NCI-H1694 treated with DMSO at 0.1 percent for 48 hours (cell line): ENCODE measurements at regions not wholly inside any gene's neighbourhood (a gene's known extent, or its start where the extent isn't known, plus 50 kb on each side); places are given as distances from the start of the nearest gene placed in this dataset.

Experiments
- DNase-seq: peaks from one replicate; lab custom pipeline; 2025; lab: John Stamatoyannopoulos, UW

DNA sequence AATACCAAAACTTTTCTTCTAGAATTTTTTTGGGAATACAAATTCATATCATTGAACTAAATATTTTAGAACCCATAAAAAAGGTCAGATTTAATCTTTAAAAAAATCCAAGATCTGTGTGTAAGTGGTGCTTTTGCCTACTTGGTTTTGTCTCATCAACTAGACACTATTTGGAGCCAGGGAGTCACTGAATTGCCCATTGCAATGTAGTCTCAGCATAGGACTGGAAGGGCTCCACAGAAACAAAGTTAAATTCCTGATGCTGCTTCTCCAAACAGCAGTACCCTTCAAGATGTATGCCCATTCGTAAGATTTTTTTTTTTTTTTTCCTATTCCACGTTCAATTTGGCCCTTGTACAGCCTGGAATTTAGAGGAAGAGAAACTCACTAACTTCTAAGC is 208.0 kb upstream of the MPDZ start:
- DNase-seq: no peak

DNA sequence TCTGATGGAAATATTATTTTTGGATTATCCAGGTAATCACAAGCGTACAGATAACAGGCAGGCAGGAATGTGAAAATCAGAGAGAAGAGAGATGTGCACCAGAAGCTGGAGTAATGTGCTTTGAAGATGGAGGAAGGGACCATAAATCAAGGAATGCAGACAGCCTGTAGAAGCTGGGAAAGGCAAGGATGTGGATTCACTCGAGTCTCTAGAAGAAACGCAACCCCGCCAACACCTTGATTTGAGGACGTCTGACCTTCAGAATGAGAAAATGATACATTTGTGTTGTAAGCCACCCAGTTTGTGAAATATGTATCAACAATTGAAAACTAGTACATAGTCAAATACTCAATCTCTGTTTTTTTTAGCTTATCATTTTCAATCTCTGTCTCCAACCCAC is 207.6 kb upstream of the MPDZ start:
- DNase-seq: no peak

DNA sequence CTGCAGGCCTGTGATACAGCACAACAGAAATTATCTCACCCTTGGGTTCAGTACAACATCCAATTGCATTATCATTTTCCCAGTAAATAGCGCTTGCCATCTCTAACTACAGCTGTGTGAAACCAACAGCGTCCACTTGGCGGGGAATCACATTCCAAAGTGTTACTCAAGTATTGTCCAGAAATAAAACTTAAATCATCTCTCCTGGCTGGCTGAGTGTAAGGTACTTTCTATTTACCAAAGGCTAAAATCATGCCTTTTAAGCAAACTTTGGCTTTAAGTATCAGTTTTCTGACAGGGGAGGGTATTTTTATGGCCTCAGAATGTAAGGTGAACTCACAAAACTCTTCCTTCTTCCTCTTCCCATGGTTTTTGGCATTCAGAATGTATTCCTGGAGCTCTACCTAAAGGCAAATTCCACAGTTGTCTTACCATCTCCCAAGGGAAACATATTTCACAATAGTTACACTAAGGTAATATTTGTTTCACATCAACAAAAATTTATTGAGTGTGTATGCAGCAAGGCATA is 205.6 kb upstream of the MPDZ start:
- DNase-seq: no peak

- no peak for DNase-seq
Measured at GRCh38 chr9:13484186-13484585, 204.7 kb upstream of the MPDZ start.

DNA sequence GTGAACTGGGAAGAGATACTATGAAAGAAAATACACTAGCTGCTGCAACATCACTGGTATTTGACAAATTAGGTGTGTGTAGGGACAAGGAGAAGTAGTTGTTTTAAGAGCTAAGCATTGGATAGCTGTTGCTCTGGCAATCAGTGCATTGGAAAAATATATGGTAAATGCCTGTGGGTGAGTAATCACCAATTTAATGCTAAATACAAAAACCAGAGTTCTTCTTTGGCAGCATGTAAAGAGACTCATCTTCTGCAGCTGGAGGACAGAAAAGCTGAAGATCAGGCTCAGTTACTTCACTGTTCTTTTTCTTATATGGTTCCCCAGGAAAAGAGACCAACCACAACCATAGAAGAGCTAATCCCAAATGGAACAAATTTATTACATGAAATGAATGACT is 201.8 kb upstream of the MPDZ start:
- no peak for DNase-seq

DNA sequence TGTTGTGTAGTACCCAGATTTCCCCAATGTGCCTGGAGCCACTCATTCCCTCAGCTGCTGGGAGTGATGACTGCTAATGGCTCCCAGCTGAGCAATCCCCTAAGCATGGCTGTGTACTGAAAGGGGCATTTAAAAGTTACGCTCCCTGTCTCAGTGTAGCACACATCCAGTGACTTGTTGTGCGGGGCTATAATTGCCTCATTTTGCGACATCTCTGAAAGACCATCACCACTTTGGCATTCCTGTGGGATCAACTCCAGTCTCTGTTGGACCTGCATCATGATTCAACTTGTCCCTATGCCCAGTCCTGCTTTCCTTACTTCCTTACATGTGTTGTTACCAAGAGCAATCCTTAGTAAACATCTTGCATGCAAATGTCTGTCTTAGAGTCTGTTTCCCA is 201.2 kb upstream of the MPDZ start:
- DNase-seq: no peak

DNA sequence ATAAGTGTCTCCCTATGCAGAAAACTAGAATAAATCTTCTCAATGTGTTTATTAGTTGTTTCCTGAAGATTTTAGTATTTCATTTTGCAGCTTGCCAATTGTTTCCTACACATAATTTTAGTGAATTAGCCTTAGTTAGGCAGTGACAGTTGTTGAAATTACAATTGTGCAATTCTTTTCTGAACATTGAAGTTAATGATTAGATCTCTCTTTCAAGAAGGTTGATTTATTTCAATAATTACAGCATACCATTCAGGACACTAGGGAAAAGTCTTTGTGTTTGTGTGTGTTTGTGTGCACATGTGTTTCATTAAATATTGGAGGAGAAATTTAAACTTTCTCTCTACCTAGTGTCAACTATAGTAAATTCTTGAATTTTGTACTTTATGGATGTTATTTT is 199.6 kb upstream of the MPDZ start:
- no peak for DNase-seq

DNA sequence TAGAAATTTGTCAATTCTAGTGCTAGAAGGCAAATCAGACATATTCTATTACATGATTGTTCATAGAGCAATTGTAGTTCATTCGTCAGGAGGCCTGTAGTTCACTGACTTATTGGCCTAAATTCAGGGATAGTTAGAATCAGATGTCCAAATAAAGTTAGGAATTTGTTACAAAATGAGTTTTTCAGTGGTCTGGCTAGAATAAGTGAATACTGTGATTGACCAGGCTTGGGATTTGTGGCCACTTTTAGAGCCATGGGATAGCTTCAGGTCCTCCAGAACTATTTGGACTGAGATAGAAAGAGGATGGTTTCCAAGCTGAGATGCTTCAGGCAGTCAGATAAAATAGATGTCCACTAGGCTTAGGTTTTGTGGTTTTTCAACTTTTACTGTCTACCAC is 199.1 kb upstream of the MPDZ start:
- DNase-seq: no peak

- DNase-seq: no peak
Measured at GRCh38 chr9:13478160-13478559, 198.7 kb upstream of the MPDZ start.

GRCh38 chr9:13470836-13471235 is 191.3 kb upstream of the MPDZ start:
- DNase-seq: no peak

DNA sequence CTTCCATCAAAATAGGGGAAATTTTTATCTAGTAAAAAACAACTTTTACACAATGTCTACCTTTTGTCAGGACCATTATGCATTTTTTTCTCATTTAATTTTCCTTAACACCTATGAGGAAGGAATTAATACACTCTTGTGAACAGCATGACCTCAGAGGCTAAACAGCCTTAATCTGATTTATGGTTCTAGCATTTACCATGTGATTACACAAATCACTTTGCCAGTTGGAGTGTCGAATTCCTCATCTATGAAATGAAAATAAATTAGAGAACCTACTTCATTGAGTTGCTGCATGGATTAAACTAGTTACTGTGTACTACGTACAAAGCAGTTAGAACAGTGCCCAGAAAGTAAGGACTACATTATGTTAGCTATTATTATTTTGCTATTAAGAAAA is 187.7 kb upstream of the MPDZ start:
- DNase-seq: no peak

- DNase-seq: peak; percentile 11
Measured at GRCh38 chr9:13461414-13461991, 182.0 kb upstream of the MPDZ start.

DNA sequence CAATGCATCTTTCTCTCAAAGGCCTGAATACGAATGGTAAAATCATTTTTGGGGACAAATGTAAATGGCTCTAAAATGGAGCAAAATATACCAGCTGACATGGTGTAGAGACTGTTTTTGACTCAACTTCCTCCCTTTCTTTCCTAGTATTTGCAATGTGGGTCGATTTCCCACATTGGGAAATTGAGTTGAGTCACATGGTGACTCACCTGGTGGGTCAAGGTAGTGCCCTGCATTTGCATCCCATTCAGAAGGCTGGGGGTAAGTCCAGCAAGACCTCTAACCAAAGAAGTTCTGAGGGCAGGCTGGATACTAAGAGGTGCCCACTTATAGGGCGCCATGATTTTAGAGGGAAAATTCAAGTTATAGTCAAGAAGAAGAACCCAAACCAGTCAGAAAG is 179.6 kb upstream of the MPDZ start:
- DNase-seq: no peak

GRCh38 chr9:13457795-13458194 is 178.3 kb upstream of the MPDZ start:
- DNase-seq: no peak

DNA sequence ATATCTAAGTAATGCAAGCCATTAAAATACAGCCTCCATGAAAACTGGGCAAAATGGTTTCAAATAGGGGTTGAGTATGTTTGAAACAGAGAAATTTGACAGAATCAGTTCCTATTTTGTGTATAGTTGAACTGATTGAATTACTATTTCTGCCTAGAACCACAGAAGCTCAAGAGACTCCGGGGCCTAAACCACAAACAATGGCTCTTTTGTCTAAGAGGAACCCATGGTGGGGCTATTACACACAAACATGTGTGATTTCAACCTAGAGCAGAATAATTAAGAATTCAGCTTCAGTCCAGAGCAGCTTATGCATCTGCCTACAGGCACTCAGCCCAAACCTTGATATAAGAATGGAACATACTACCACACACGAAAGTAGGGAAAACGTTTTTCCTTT is 171.2 kb upstream of the MPDZ start:
- DNase-seq: no peak

- DNase-seq: no peak
Measured at GRCh38 chr9:13448482-13448881, 169.0 kb upstream of the MPDZ start.

GRCh38 chr9:13447843-13448422 is 168.4 kb upstream of the MPDZ start:
- peak; percentile 38 for DNase-seq

DNA sequence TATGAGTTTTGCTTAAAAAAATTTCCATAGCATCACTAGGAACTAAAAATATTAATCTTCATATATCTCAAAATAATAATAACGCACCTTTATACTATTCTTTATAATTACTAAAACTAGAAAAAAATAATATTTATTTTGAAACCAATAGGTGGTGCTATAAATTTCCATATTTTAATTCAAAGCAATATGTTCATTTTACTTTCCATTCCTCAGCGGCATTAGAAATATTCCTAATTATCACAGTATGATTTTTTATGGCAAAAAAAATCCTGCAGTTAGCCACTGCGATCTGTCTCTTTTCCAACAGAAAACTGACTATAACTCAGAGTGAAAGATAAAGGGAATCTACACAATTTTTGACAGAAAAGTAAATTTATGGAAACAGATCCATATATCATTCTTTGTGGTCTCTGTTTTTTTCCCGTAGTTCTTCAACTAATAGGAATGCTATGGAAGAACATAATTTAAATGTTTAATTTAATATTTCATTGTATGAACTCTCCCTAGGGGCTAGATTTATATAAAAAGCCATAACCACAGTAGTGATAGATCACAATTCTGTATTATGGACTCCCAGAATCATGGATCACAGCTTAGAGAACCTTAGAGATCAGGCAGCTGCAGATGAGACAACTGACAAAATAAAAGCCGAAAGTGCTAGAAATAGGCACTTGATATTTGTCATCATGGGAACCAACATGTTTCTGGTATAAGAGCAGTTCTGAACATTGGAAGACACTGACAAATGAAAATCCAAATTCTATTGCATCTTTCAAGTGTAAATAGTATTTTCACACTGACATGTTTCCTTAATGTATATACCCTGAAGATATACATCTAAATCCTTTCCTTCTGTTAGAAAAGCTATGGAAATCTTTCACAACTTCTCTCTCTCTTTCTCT is 167.7 kb upstream of the MPDZ start:
- peak; percentile 44 for DNase-seq

DNA sequence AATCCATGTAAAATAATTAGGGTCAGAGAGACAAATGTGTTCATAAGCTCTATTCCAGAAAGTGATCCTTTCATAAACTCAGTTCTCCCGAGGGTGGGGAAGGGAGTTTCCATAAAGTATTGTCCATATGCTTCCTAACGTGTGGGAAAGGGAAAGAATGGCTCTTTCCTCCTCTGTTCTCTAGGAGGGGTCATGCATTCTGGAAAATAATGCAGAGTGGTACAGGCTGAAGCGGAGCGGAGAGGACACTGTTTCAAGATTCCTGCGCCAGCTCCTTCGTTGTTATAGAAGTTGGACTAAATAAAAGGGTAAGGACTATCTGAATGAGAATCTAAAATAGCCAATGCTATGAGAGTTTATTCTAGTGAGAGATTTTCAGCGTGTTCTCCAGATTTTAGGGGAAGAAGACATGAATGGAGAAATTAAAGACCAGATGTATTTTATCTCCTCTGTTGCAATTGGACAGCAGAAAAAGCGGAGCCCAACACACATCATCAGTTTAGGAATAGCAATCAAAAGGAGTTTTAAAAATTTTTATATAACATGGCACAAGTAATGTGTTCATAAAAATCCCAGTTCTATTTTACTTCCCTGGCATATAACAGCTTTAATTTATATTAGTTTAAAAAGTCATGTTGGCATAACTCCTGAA is 166.9 kb upstream of the MPDZ start:
- peak; percentile 63 for DNase-seq

DNA sequence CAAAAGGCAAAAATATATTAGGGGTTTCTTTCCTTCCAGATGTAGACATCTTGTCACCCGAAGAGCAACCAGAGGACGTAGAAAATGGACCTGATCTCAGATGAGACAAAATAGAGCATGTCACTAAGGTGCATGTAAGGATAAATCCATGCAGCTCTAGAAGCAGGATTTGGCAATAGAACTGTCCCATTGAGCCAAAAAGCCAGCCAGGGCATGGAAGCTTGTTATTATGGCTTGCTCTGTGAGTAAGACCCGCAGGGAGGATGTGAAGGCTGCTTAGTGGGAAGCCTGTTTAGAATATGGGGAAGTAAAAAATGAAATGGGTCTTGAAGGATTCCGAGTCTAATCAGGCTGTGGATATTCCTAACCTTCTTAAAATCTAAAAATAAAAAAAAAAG is 165.6 kb upstream of the MPDZ start:
- peak; percentile 83 for DNase-seq

GRCh38 chr9:13444245-13445102 is 165.0 kb upstream of the MPDZ start:
- DNase-seq: peak; percentile 62
